GM13976 (cell line): ENCODE measurements at regions not wholly inside any gene's neighbourhood (a gene's known extent, or its start where the extent isn't known, plus 50 kb on each side); places are given as distances from the start of the nearest gene placed in this dataset.
A peak's percentile ranks its signal among the peaks of the same experiment; 100 is the strongest.

Source experiments
- DNase-seq: peaks from one replicate; pipeline ENCODE4 v3.0.0; 2012; ENCODE audit warnings: low spot score
- CTCF ChIP-seq: IDR thresholded peaks from 2 replicates; pipeline ENCODE4 v1.5.1; 2012; ENCODE audit warnings: borderline replicate concordance, mild to moderate bottlenecking; ENCODE audit not compliant: insufficient read depth; ENCODE audit errors: extremely low read depth, missing control alignments, control extremely low read depth
- in situ Hi-C: fragments of 300-500 bp; cut with MboI; formaldehyde crosslinking; loops from one replicate; pipeline ENCODE4 v1.12.0; 2022; ENCODE audit warnings: low sequenced_read_pairs, mixed read lengths, inconsistent platforms; ENCODE audit not compliant: unreplicated experiment

GRCh38 chr5:57340681-57341080 lies 141.9 kb downstream of the ACTBL2 start:
- no peak for DNase-seq
- TF ChIP-seq CTCF, result no peak
- in situ Hi-C loops, result no loop called here

- in situ Hi-C loops, result no loop called here
- DNase-seq, result no peak
- no peak for TF ChIP-seq CTCF
Measured at GRCh38 chr5:57339521-57339920, 143.1 kb downstream of the ACTBL2 start.

GRCh38 chr5:57338868-57339340 lies 143.7 kb downstream of the ACTBL2 start:
- in situ Hi-C loops, result no loop called here
- no peak for DNase-seq
- TF ChIP-seq CTCF, result no peak

- peak; percentile 23 for DNase-seq
- in situ Hi-C loops, result no loop called here
- peak; percentile 35 for TF ChIP-seq CTCF
Measured at GRCh38 chr5:57338068-57338867, 144.3 kb downstream of the ACTBL2 start.

- no peak for TF ChIP-seq CTCF
- in situ Hi-C loops, result no loop called here
- DNase-seq, result no peak
Measured at GRCh38 chr5:57335092-57335660, 147.4 kb downstream of the ACTBL2 start.

GRCh38 chr5:57334475-57334874 lies 148.1 kb downstream of the ACTBL2 start:
- in situ Hi-C loops, result no loop called here
- no peak for TF ChIP-seq CTCF
- DNase-seq, result no peak
